Activated naive CD8-positive, alpha-beta T cell treated with anti-CD3 and anti-CD28 coated beads, Interleukin-2, amount 50 U/mL, for 16 hours (primary cell): ENCODE measurements at regions not wholly inside any gene's neighbourhood (a gene's known extent, or its start where the extent isn't known, plus 50 kb on each side); places are given as distances from the start of the nearest gene placed in this dataset.
A peak's percentile ranks its signal among the peaks of the same experiment; 100 is the strongest.
"Not testable (repeated sequence)": the region's sequence is repeated elsewhere in the genome, so short reads cannot be mapped to it uniquely, and the experiment has no call there.

Experiments used
- DNase-seq: peaks from one replicate; pipeline ENCODE4 v3.0.0-alpha.2; 2020; ENCODE audit warnings: low read depth, low spot score

DNA sequence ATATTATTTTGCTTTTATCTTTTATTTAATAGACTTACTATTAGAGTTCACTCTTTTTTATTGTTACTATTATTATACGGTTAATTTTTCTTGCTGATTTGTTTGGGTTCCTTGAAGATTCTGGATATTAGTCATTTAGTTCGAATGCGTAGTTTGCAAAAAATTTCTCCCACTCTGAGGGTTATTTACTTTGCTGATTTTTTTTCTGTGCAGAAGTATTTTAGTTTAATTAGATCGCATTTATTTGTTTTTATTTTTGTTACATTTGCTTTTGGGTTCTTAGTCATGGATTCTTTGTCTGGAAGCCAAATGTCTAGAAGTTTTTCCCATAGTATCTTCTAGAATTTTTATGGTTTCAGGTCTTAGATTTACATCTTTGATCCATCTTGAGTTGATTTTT, 585.2 kb downstream of the CPS1 start:
- no peak for DNase-seq

DNA sequence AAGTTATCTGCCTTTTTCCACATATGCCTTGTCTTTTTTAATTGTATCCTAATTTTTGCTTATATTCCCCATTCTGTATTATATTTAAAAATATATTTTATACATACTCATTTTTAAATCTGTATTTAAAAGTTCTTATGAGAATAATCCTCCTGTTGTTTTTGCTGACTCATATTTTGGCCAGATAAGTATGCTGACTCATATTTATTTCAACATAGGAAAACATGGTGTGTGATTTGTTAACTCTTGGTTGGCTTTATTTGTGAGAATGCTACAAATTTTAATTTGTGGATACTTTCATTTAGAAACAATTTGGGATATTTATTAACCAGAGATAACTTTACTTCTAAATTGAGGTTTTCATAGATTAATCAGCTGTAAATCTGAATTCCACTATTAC, 587.7 kb downstream of the CPS1 start:
- no peak for DNase-seq

- DNase-seq: no peak
These were observed 588.7 kb downstream of the CPS1 start for GRCh38 chr2:211144974-211145665.

- DNase-seq: no peak
These were observed 593.3 kb downstream of the CPS1 start for GRCh38 chr2:211149731-211150130.

GRCh38 chr2:211157211-211157610, 600.8 kb downstream of the CPS1 start:
- no peak for DNase-seq

DNA sequence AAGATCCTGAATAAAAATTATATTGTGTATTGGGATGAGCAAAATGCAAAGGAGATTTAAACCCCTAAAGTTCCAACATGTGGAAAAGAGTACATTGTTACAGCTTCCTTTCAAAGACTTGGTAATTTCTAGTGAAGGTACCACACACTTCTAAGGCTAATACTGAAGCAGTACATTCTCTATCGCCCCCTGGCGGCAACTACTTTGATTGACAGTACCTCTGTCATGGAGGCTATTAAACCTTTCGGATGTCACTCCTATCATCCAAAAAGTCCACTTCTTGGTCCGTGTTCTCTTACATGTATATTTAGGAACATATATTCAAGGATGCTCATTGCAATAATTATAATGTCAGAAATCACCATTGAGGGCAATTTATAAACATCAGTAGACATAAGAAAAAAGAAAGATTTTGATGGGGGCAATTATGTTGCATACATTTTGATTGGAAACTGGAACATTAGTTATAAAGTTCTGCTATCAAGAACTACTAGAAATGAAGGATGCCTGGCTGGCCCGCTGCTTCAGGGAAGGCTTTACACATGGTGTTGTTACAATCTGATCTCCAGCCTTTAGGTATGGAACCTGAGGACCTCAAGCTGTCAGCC, 601.6 kb downstream of the CPS1 start:
- DNase-seq: peak; percentile 25

DNA sequence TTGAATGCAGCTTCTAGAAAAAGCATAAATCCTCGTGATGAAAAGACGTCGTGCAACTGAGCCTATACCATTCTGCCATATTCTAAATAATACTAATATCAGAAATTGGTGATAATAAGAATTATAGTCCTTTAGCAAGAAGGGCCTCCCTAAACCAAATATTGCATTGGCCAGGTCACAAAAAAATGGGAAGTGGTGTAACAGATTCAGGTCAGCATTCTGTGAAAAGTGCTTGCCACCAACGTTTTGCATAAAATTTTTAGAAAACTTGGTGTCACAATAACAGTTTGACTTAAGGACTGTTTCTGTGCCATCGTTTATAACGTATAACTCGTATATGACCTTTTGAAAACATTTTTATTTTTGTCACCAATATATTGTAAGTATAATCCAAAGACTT, 603.6 kb downstream of the CPS1 start:
- DNase-seq: no peak

DNA sequence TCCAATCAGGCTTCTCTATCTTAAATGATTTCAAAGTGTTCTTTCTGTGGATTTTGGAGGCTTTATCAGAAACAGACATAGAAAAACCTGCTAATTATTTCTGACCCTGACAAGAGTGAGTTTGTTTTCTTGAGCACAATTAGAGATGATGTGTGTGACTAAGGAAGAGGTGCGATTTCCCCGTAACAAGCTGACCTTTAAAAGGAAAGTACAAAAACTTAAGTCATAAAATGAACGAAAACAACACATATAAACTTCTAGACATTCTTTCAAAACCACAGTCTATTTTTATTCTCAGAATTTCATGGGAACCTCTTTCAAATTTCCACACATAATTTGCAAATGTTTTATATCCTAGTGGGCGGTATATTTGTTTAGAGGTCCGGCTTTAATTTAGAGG, 604.8 kb downstream of the CPS1 start:
- no peak for DNase-seq

- DNase-seq: no peak
These were observed 606.5 kb downstream of the CPS1 start for GRCh38 chr2:211162911-211163310.

- DNase-seq: no peak
These were observed 614.4 kb downstream of the CPS1 start for GRCh38 chr2:211170843-211171242.

- no peak for DNase-seq
These were observed 617.6 kb downstream of the CPS1 start for GRCh38 chr2:211174021-211174420.

DNA sequence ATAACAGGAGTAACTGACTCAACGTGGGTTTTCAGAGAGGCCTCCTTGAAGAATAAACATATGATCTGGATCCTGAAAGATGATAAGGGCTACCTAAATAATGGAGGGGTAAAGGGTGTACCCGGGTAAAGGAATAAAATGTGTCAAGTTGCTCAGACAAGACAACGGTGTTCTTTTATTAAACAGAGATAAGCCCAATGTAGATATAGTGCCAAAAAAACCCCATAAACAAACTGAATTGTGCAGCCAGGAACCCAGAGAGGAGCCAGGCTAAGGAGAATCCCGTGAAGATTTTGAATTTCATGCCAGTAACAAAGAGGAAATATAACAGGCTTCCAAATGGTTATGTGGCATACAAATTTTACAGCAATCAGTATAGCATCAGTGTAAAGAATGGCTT, 618.2 kb downstream of the CPS1 start:
- DNase-seq: no peak

- no peak for DNase-seq
These were observed 619.6 kb downstream of the CPS1 start for GRCh38 chr2:211175956-211176355.

DNA sequence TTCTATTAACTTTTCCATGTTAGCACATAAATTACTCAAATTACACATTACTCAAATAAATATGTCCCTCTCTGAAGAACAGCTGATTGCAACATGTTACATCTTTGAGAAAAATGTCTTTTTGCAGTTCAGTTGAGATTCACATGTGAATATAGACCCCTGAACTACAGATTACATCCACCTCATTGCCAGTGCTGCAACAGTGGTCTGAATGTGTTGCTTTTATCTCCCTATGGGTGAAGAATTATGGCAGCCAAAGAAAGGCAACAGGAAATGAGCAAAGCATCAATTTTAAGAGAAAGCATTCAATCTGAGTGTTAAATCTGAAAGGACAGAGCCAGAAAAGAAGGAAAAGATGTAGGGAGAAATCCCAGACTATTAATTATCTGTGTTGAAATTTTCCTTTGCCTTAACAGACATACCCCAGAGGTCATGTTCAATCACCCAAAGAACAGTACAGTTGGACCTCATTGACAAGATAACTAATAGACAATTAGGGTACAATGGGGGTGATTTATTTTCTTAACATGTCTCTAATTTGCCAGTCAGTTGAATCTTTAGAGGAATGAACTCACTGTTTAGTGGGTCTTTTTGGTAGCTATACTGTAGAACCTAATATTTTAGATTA, 620.2 kb downstream of the CPS1 start:
- no peak for DNase-seq

- DNase-seq: no peak
These were observed 625.2 kb downstream of the CPS1 start for GRCh38 chr2:211181626-211182025.

- no peak for DNase-seq
These were observed 631.2 kb downstream of the CPS1 start for GRCh38 chr2:211187602-211188001.

DNA sequence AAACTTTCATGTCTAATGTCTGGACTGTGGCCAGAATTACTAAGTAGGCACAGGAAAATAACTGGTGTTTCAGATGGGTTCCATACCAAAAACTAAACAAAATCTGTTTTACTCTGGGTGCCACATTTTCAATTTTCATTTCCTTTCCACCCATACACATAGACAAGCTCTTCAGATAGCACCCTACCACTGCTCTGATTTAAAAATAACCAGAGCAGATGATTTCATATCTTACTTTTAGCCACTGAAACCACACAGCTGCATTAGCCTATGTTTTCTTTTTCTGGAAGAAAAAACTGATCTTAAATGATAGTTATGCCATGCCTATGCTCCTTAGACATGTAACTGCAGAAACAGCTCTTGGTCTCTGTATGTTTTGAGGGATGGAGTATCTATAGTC, 647.6 kb downstream of the CPS1 start:
- no peak for DNase-seq

DNA sequence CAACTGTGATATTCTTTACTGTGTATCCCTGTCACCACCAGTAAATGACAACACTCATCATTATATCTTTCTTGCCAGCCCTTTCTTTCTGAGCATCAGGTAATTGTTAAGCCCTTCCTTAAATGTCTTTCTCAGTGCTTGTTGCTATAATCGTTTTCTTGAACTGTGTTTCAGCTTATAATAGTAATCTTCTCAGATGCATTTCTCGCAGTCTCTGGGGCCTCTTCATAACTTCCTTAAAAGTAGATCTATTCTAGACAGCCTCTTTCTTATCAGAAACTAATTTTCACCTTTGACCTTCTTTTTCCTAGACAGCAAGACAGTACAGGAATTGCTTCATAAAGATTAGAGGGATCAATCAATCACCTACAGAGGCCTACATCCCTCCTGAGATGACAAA, 648.1 kb downstream of the CPS1 start:
- no peak for DNase-seq

DNA sequence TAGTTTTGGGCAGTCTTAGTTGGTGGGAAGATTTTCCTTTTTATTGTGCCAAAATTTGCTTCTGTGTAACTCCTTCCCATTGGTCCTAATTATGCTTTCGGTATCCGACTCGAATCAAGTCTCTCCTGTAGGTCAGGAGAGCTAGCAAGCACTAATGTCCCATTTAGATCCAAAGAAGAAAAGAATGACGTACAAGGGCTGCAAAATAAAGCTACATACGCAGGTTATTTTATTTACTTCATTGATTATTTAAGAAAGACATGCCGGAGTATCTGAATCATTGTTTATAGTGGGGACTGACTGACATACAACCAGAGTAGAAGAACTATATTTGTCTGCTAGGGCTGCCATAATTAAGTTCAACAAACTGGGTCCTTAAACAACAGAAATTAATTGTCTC, 648.5 kb downstream of the CPS1 start:
- no peak for DNase-seq

GRCh38 chr2:211205358-211205757, 649.0 kb downstream of the CPS1 start:
- DNase-seq: no peak

GRCh38 chr2:211205836-211206235, 649.4 kb downstream of the CPS1 start:
- no peak for DNase-seq

DNA sequence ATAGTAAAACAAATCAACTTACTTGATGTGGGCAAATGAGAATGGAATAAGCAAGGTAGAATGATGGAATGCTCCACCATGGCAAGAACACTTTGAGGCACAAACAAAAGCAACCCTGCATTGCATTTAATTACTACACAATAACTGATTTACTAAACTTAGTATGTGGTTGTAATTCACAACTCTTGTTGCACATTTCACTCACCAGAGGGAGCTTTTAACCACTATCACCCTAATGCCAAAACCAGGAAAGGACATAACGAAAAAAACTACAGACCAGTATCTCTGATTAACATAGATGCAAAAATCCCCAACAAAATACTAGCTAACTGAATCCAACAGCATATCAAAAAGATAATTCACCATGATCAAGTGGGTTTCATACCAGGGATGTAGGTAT, 659.8 kb downstream of the CPS1 start:
- DNase-seq: no peak

GRCh38 chr2:211219548-211219947, 663.1 kb downstream of the CPS1 start:
- not testable (repeated sequence) for DNase-seq
